HL-60 (cell line): ENCODE measurements at regions not wholly inside any gene's neighbourhood (a gene's known extent, or its start where the extent isn't known, plus 50 kb on each side); places are given as distances from the start of the nearest gene placed in this dataset.

Source experiments
- DNase-seq, 2 experiments: peaks; one replicate each; pipeline ENCODE4 v3.0.0-alpha.2; 2010 to 2020; ENCODE audit warnings: low read depth in 1 of 2, low spot score in 1 of 2
- H3K27ac ChIP-seq: fragments of 250-450 bp; sonication (Bioruptor Pico); replicated peaks from 2 replicates; pipeline ENCODE4 v1.5.1; 2020; ENCODE audit warnings: mild to moderate bottlenecking, moderate library complexity
- H3K27me3 ChIP-seq: fragments of 250-450 bp; sonication (Bioruptor Pico); 2 replicates; pipeline ENCODE4 v1.5.1; 2021; ENCODE audit warnings: mild to moderate bottlenecking, moderate library complexity; ENCODE audit not compliant: insufficient read depth, poor library complexity, severe bottlenecking
- H3K4me3 ChIP-seq: replicated peaks from 2 replicates; pipeline ENCODE4 v1.5.1; 2011; ENCODE audit warnings: mild to moderate bottlenecking, control low read depth, low read length; ENCODE audit not compliant: insufficient read depth
- GABPA ChIP-seq: IDR thresholded peaks from 2 replicates; pipeline ENCODE4 v1.6.1; 2012; ENCODE audit warnings: low read depth
- POLR2AphosphoS5 ChIP-seq: IDR thresholded peaks from 2 replicates; pipeline ENCODE4 v1.6.1; 2012; ENCODE audit warnings: low read depth
- SPI1 ChIP-seq: IDR thresholded peaks from 2 replicates; pipeline ENCODE4 v1.6.1; 2012; ENCODE audit warnings: low read depth, mild to moderate bottlenecking, borderline replicate concordance
- TF ChIP-seq, protein P1 (sequence below): IDR thresholded peaks from 2 replicates; pipeline ENCODE4 v1.6.1; 2012; ENCODE audit warnings: low read depth; ENCODE audit not compliant: insufficient replicate concordance
- TF ChIP-seq, protein P2 (sequence below): IDR thresholded peaks from one replicate; pipeline ENCODE4 v1.5.1; 2011; ENCODE audit warnings: low read length, control low read depth, inconsistent platforms; ENCODE audit not compliant: insufficient read depth

DNA sequence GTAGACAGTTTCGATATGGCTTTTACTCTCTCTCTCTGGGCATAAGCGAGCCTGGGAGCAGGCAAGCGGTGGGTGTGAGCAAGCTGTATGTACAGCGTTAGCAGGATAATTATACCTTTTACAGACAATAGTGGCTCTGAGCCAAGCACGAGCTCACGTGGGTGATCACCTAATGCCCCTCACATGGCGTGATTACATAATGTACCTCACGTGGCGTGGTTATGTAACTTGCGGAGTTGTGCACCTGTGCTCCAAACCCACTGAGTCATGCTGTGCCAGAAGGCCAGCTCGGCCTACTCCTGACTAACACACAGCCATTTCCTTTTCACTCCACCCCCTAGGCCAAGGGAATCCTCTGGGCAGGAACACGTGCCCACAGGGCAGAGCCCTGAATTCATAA, 797.2 kb downstream of the EFNA5 start:
- TF ChIP-seq SPI1 = no peak
- no peak for TF ChIP-seq GABPA
- TF ChIP-seq, protein P1, sequence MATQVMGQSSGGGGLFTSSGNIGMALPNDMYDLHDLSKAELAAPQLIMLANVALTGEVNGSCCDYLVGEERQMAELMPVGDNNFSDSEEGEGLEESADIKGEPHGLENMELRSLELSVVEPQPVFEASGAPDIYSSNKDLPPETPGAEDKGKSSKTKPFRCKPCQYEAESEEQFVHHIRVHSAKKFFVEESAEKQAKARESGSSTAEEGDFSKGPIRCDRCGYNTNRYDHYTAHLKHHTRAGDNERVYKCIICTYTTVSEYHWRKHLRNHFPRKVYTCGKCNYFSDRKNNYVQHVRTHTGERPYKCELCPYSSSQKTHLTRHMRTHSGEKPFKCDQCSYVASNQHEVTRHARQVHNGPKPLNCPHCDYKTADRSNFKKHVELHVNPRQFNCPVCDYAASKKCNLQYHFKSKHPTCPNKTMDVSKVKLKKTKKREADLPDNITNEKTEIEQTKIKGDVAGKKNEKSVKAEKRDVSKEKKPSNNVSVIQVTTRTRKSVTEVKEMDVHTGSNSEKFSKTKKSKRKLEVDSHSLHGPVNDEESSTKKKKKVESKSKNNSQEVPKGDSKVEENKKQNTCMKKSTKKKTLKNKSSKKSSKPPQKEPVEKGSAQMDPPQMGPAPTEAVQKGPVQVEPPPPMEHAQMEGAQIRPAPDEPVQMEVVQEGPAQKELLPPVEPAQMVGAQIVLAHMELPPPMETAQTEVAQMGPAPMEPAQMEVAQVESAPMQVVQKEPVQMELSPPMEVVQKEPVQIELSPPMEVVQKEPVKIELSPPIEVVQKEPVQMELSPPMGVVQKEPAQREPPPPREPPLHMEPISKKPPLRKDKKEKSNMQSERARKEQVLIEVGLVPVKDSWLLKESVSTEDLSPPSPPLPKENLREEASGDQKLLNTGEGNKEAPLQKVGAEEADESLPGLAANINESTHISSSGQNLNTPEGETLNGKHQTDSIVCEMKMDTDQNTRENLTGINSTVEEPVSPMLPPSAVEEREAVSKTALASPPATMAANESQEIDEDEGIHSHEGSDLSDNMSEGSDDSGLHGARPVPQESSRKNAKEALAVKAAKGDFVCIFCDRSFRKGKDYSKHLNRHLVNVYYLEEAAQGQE = no peak
- TF ChIP-seq, protein P2, sequence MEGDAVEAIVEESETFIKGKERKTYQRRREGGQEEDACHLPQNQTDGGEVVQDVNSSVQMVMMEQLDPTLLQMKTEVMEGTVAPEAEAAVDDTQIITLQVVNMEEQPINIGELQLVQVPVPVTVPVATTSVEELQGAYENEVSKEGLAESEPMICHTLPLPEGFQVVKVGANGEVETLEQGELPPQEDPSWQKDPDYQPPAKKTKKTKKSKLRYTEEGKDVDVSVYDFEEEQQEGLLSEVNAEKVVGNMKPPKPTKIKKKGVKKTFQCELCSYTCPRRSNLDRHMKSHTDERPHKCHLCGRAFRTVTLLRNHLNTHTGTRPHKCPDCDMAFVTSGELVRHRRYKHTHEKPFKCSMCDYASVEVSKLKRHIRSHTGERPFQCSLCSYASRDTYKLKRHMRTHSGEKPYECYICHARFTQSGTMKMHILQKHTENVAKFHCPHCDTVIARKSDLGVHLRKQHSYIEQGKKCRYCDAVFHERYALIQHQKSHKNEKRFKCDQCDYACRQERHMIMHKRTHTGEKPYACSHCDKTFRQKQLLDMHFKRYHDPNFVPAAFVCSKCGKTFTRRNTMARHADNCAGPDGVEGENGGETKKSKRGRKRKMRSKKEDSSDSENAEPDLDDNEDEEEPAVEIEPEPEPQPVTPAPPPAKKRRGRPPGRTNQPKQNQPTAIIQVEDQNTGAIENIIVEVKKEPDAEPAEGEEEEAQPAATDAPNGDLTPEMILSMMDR = no peak
- no peak for TF ChIP-seq POLR2AphosphoS5
- no peak for DNase-seq
- no peak overlapping the region for H3K4me3 ChIP-seq

DNA sequence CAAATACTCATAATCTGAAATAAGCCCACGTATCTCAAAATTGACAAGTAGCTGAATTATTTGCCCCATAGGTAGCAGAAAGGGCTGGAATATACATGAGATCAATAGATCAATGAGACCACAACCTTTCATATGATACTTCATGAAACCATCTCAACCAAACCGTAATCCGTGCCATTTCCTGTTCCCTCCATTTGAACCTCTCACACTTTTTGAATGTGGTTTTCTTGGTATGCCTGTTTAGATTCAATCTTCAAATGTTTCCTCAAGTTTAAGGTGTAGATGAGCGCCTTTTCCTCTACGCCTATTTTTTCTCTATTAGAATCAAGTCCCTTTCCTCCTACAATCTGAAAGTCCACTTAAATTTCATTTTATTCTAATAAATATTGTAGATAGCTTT, 805.5 kb downstream of the EFNA5 start:
- TF ChIP-seq POLR2AphosphoS5 (no peak), GABPA (no peak), SPI1 (no peak)
- TF ChIP-seq, protein P1 = no peak
- TF ChIP-seq, protein P2 = no peak
- no peaks in the 10 kb centered on the region for H3K27me3 ChIP-seq
- no peak for DNase-seq

More for the DNA sequence above, 797.2 kb downstream of the EFNA5 start:
- H3K27me3 ChIP-seq = no peaks in the 10 kb centered on the region
- H3K27ac ChIP-seq = no peak overlapping the region

DNA sequence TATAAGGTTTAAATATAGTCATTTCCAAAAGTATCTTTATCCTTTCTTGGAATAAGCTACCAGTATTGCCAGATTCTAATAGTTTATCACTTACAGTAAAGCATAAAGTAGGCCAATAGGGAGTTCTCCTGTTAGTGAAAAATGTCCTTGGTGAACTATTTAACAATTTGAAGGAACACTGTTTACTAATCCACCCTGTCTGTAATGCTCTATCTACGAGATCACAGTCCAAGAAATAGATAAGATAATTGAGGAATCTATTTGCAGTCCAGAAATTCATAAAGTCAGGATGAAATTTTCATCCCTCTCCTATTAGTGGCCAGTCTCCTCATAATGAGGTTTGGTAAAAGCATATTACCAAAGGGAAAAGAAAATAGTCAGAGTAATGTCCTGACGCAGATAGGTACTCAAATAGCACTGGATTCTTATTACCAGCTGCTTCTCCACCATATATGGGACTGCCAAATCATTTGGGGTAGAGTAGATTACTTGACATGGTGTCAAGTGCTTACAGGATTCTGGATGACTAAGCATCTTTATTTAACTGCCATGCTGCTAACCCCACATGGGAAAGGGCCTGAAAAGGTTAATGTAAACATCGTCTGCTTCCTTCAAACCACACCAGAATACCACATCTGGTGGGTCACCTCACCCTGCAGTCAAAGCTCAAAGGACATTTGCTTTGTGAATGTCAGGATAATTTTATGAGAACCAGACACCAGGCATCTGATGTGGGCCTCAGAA, 808.1 kb downstream of the EFNA5 start:
- Histone ChIP-seq H3K4me3 (no peak overlapping the region), H3K27me3 (no peaks in the 10 kb centered on the region), H3K27ac (no peak overlapping the region)
- DNase-seq = no peak
- TF ChIP-seq, protein P1 = no peak
- TF ChIP-seq, protein P2 = no peak
- TF ChIP-seq POLR2AphosphoS5 (no peak), GABPA (no peak), SPI1 (no peak)

More for the DNA sequence above, 805.5 kb downstream of the EFNA5 start:
- Histone ChIP-seq H3K27ac (no peak overlapping the region), H3K4me3 (no peak overlapping the region)
